Naive thymus-derived CD4-positive, alpha-beta T cell (primary cell): ENCODE measurements at regions not wholly inside any gene's neighbourhood (a gene's known extent, or its start where the extent isn't known, plus 50 kb on each side); places are given as distances from the start of the nearest gene placed in this dataset.
"Not testable (repeated sequence)": the region's sequence is repeated elsewhere in the genome, so short reads cannot be mapped to it uniquely, and the experiment has no call there.

ENCODE experiments used
- ATAC-seq: fragments of 150-1000 bp; cut with Tn5 transposase; 2 replicates; pipeline ENCODE4 v1.10.0; 2021; ENCODE audit warnings: mild to moderate bottlenecking, moderate library complexity
- CTCF ChIA-PET: fragments of 350-600 bp; sonication (Branson Sonifier 250); formaldehyde crosslinking; loops from one replicate; lab custom pipeline; 2021; ENCODE audit warnings: antibody characterized with exemption; lab: Charles Lee
- POLR2A ChIA-PET: fragments of 350-600 bp; sonication (Branson Sonifier 250); formaldehyde crosslinking; loops from one replicate; lab custom pipeline; 2021; ENCODE audit warnings: antibody characterized with exemption, inconsistent platforms; lab: Charles Lee
- DNase-seq, 9 donors: peaks; one replicate each; pipeline versions ENCODE4 v3.0.0 to v3.0.0-alpha.2; 2020 to 2022; ENCODE audit warnings: mixed read lengths in 1 of 9
- H3K27ac ChIP-seq: one replicate; pipeline ENCODE4 v1.7.0; 2013; ENCODE audit warnings: mild to moderate bottlenecking, low read depth, low read length, moderate library complexity
- H3K27me3 ChIP-seq, 2 donors: one replicate each; pipeline ENCODE4 v1.7.0; 2013; ENCODE audit warnings: low read length in 2 of 2, mild to moderate bottlenecking in 2 of 2, moderate library complexity in 2 of 2; ENCODE audit not compliant: control insufficient read depth in 2 of 2, insufficient read depth in 2 of 2
- H3K36me3 ChIP-seq, 3 experiments: 1 replicate in 2 of 3; 2 replicates in 1 of 3; pipeline ENCODE4 v1.7.0; 2013; ENCODE audit warnings: low read length in 3 of 3, mild to moderate bottlenecking in 3 of 3, moderate library complexity in 1 of 3; ENCODE audit not compliant: insufficient read depth in 3 of 3, control insufficient read depth in 2 of 3
- H3K4me1 ChIP-seq, 2 donors: one replicate each; pipeline ENCODE4 v1.7.0; 2013; ENCODE audit warnings: low read length in 2 of 2, mild to moderate bottlenecking in 2 of 2, moderate library complexity in 1 of 2; ENCODE audit not compliant: control insufficient read depth in 2 of 2, insufficient read depth in 2 of 2
- H3K4me3 ChIP-seq: 2 replicates; pipeline ENCODE4 v1.7.0; 2013; ENCODE audit warnings: mild to moderate bottlenecking, low read length
- H3K9me3 ChIP-seq, 3 experiments: 1 replicate in 2 of 3; 2 replicates in 1 of 3; pipeline ENCODE4 v1.7.0; 2013; ENCODE audit warnings: low read length in 3 of 3; ENCODE audit not compliant: control insufficient read depth in 2 of 3
- H3K27ac Mint-ChIP-seq, 9 donors: one replicate each; pipeline ENCODE4 v1.8.0; 2020 to 2022; ENCODE audit warnings: mixed read lengths in 9 of 9, mild to moderate bottlenecking in 8 of 9, moderate library complexity in 5 of 9, inconsistent platforms in 2 of 9
- H3K27me3 Mint-ChIP-seq, 5 donors: one replicate each; pipeline ENCODE4 v1.8.0; 2021 to 2022; ENCODE audit warnings: mixed read lengths in 5 of 5, mild to moderate bottlenecking in 1 of 5
- H3K36me3 Mint-ChIP-seq, 5 donors: one replicate each; pipeline ENCODE4 v1.8.0; 2020 to 2022; ENCODE audit warnings: mixed read lengths in 5 of 5, mild to moderate bottlenecking in 3 of 5, inconsistent platforms in 1 of 5
- H3K4me1 Mint-ChIP-seq, 7 donors: one replicate each; pipeline ENCODE4 v1.8.0; 2020 to 2022; ENCODE audit warnings: mixed read lengths in 7 of 7, mild to moderate bottlenecking in 3 of 7, inconsistent platforms in 1 of 7
- H3K4me3 Mint-ChIP-seq, 10 donors: one replicate each; pipeline ENCODE4 v1.8.0; 2020 to 2022; ENCODE audit warnings: mild to moderate bottlenecking in 10 of 10, mixed read lengths in 10 of 10, moderate library complexity in 6 of 10, inconsistent platforms in 2 of 10
- H3K9me3 Mint-ChIP-seq, 11 donors: one replicate each; pipeline ENCODE4 v1.8.0; 2020 to 2022; ENCODE audit warnings: mixed read lengths in 11 of 11, mild to moderate bottlenecking in 4 of 11, inconsistent platforms in 1 of 11, moderate library complexity in 1 of 11
- intact Hi-C, 2 donors: fragments of 100-400 bp; cut with micrococcal nuclease; formaldehyde crosslinking; loops; one replicate each; pipeline ENCODE4 v1.15.1; 2023

DNA sequence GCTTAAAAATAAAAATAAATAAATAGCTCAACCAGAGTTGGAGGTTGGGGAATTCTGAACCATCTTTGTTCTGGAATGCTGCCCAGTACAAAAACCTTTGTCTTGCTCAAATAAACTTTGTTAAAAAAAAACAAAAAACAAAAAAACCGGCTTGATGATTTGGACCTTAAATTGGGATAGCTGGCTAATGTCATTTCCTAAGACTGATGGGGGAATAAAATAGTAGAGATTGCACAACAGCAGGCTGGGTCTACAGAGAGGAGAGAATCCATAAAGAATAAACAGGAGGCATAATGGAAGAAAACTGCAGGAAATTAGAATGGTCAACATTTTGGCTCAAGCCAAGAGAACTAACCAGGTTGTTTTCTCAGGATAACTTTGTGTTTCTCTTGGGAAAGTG, 370.9 kb downstream of the AEBP2 start:
- Mint-ChIP-seq H3K27ac (no peak overlapping the region), H3K4me1 (no peaks in the 10 kb centered on the region), H3K9me3 (peaks cover 2 to 28% (median 6%) of the 10 kb centered on the region in 11 donors), H3K4me3 (no peak overlapping the region), H3K36me3 (no peaks in the 10 kb centered on the region), H3K27me3 (peaks cover 0 to 3% (median 0%) of the 10 kb centered on the region in 5 donors)
- CTCF ChIA-PET = interaction anchor here (0.5 kb wide), 1 partner anchor 61 kb away, joined by 3 read pairs; no protein-coding TSS in a partner anchor
- POLR2A ChIA-PET = no interaction called here
- H3K9me3 ChIP-seq = no peaks in the 10 kb centered on the region
- H3K27me3 ChIP-seq = no peaks in the 10 kb centered on the region
- DNase-seq (no peak), ATAC-seq (no peak)
- intact Hi-C loops = no loop called here
- no peak overlapping the region for H3K27ac ChIP-seq
- no peaks in the 10 kb centered on the region for H3K36me3 ChIP-seq
- no peaks in the 10 kb centered on the region for H3K4me1 ChIP-seq
- H3K4me3 ChIP-seq = no peak overlapping the region

GRCh38 chr12:19811922-19812321, 372.6 kb downstream of the AEBP2 start:
- CTCF ChIA-PET = no interaction called here
- no peak for ATAC-seq
- DNase-seq = no peak

GRCh38 chr12:19819231-19819630, 379.9 kb downstream of the AEBP2 start:
- DNase-seq (no peak), ATAC-seq (no peak)
- H3K9me3 ChIP-seq = no peaks in the 10 kb centered on the region
- ChIA-PET POLR2A (no interaction called here), CTCF (no interaction called here)
- intact Hi-C loops = no loop called here
- no peaks in the 10 kb centered on the region for H3K4me1 Mint-ChIP-seq
- H3K4me1 ChIP-seq = no peaks in the 10 kb centered on the region
- H3K27me3 Mint-ChIP-seq = peaks cover 0 to 4% (median 0%) of the 10 kb centered on the region in 5 donors
- no peak overlapping the region for H3K27ac ChIP-seq
- H3K27me3 ChIP-seq = no peaks in the 10 kb centered on the region
- H3K4me3 ChIP-seq = no peak overlapping the region
- no peak overlapping the region for H3K27ac Mint-ChIP-seq
- H3K36me3 Mint-ChIP-seq = peaks cover 0 to 5% (median 0%) of the 10 kb centered on the region in 5 donors
- peaks cover 0 to 22% (median 6%) of the 10 kb centered on the region in 11 donors for H3K9me3 Mint-ChIP-seq
- H3K4me3 Mint-ChIP-seq = no peak overlapping the region
- no peaks in the 10 kb centered on the region for H3K36me3 ChIP-seq

More at GRCh38 chr12:19811922-19812321, 372.6 kb downstream of the AEBP2 start:
- no peaks in the 10 kb centered on the region for H3K4me1 ChIP-seq
- intact Hi-C loops = no loop called here
- POLR2A ChIA-PET = no interaction called here
- H3K9me3 Mint-ChIP-seq = peaks cover under 1 to 32% (median 6%) of the 10 kb centered on the region in 11 donors
- H3K9me3 ChIP-seq = no peaks in the 10 kb centered on the region
- H3K27ac Mint-ChIP-seq = no peak overlapping the region
- H3K4me1 Mint-ChIP-seq = no peaks in the 10 kb centered on the region
- no peak overlapping the region for H3K4me3 ChIP-seq
- no peaks in the 10 kb centered on the region for H3K36me3 ChIP-seq
- H3K27ac ChIP-seq = no peak overlapping the region
- H3K27me3 Mint-ChIP-seq = peaks cover 0 to 3% (median 0%) of the 10 kb centered on the region in 5 donors
- H3K4me3 Mint-ChIP-seq = no peak overlapping the region
- H3K36me3 Mint-ChIP-seq = no peaks in the 10 kb centered on the region
- no peaks in the 10 kb centered on the region for H3K27me3 ChIP-seq

- no peak overlapping the region for H3K4me3 Mint-ChIP-seq
- ChIA-PET CTCF (no interaction called here), POLR2A (no interaction called here)
- peaks cover 0 to 5% (median 0%) of the 10 kb centered on the region in 5 donors for H3K36me3 Mint-ChIP-seq
- Histone ChIP-seq H3K27ac (no peak overlapping the region), H3K4me3 (no peak overlapping the region), H3K4me1 (no peaks in the 10 kb centered on the region), H3K36me3 (no peaks in the 10 kb centered on the region), H3K9me3 (peaks cover 0 to 8% (median 0%) of the 10 kb centered on the region in 3 experiments), H3K27me3 (no peaks in the 10 kb centered on the region)
- H3K27ac Mint-ChIP-seq = no peak overlapping the region
- DNase-seq = no peak
- H3K4me1 Mint-ChIP-seq = no peaks in the 10 kb centered on the region
- peaks cover 0 to 4% (median 0%) of the 10 kb centered on the region in 5 donors for H3K27me3 Mint-ChIP-seq
- ATAC-seq = no peak
- peaks cover 3 to 25% (median 16%) of the 10 kb centered on the region in 11 donors for H3K9me3 Mint-ChIP-seq
- intact Hi-C loops = no loop called here
Measured at GRCh38 chr12:19822476-19822875, 383.2 kb downstream of the AEBP2 start.

DNA sequence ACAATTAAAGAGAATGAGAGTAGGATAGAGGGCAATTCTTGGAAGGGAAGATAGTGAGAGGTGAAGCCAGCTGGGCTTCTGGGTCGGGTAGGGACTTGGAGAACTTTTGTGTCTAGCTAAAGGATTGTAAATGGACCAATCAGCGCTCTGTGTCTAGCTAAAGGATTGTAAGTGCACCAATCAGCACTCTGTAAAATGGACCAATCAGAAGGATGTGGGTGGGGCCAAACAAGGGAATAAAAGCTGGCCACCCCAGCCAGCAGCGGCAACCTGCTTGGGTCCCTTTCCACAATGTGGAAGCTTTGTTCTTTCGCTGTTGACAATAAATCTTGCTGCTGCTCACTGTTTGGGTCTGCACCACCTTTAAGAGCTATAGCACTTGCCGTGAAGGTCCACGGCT, 384.0 kb downstream of the AEBP2 start:
- H3K9me3 Mint-ChIP-seq = peaks cover 2 to 25% (median 16%) of the 10 kb centered on the region in 11 donors
- CTCF ChIA-PET, H3K27me3 ChIP-seq, H3K27ac Mint-ChIP-seq, H3K4me3 Mint-ChIP-seq, H3K36me3 Mint-ChIP-seq, H3K27me3 Mint-ChIP-seq, DNase-seq, H3K4me1 Mint-ChIP-seq, ATAC-seq, H3K36me3 ChIP-seq, H3K27ac ChIP-seq, H3K4me1 ChIP-seq, H3K4me3 ChIP-seq, POLR2A ChIA-PET, intact Hi-C loops: not testable (repeated sequence)
- H3K9me3 ChIP-seq = peaks cover 0 to 17% (median 0%) of the 10 kb centered on the region in 3 experiments

- H3K27me3 Mint-ChIP-seq = peaks cover 0 to 4% (median 0%) of the 10 kb centered on the region in 5 donors
- ATAC-seq (no peak), DNase-seq (no peak)
- H3K4me3 Mint-ChIP-seq = no peak overlapping the region
- Histone ChIP-seq H3K4me1 (no peaks in the 10 kb centered on the region), H3K27me3 (no peaks in the 10 kb centered on the region), H3K4me3 (no peak overlapping the region), H3K36me3 (no peaks in the 10 kb centered on the region), H3K27ac (no peak overlapping the region), H3K9me3 (peaks cover 0 to 17% (median 0%) of the 10 kb centered on the region in 3 experiments)
- peaks cover 2 to 25% (median 16%) of the 10 kb centered on the region in 11 donors for H3K9me3 Mint-ChIP-seq
- POLR2A ChIA-PET = no interaction called here
- H3K27ac Mint-ChIP-seq = no peak overlapping the region
- H3K4me1 Mint-ChIP-seq = no peaks in the 10 kb centered on the region
- intact Hi-C loops = no loop called here
- CTCF ChIA-PET = no interaction called here
- H3K36me3 Mint-ChIP-seq = peaks cover 0 to 5% (median 0%) of the 10 kb centered on the region in 5 donors
Measured at GRCh38 chr12:19826980-19827550, 387.8 kb downstream of the AEBP2 start.
